ENCODE measurements at regions not wholly inside any gene's neighbourhood (a gene's known extent, or its start where the extent isn't known, plus 50 kb on each side); places are given as distances from the start of the nearest gene placed in this dataset.
A peak's percentile ranks its signal among the peaks of the same experiment; 100 is the strongest.

- Histone ChIP-seq H3K27me3 (no peaks in the 10 kb centered on the region), H3K27ac (peak overlapping the region in 2 of 4 donors; percentile 53 to 67), H3K4me3 (peak overlapping the region; percentile 51 to 74), H3K9me3 (no peaks in the 10 kb centered on the region), H3K4me1 (peaks cover 0 to 20% (median 5%) of the 10 kb centered on the region in 3 donors), H3K36me3 (no peaks in the 10 kb centered on the region)
- TF ChIP-seq CTCF (IDR thresholded peaks at IDR 0.05) (no peak), POLR2AphosphoS5 (IDR thresholded peaks at IDR 0.05) (no peak), EP300 (IDR thresholded peaks at IDR 0.05) (no peak), POLR2A (IDR thresholded peaks at IDR 0.05) (no peak)
- ATAC-seq, result peak; percentile 39
- 13 to 25% methylated on average over 6 to 8 of the region's 19 CpGs for WGBS, 2 donors (ENCODE audit: low coverage in 1 of 2)
Observed at GRCh38 chr11:115760461-115761320, 256.5 kb upstream of the CADM1 start.

GRCh38 chr11:115759622-115760460 lies 255.6 kb upstream of the CADM1 start:
- Histone ChIP-seq H3K27ac (peak overlapping the region in 3 of 4 donors; percentile 15 to 67 (median 53)), H3K4me1 (peaks cover 0 to 20% (median 5%) of the 10 kb centered on the region in 3 donors), H3K9me3 (no peaks in the 10 kb centered on the region), H3K36me3 (no peaks in the 10 kb centered on the region), H3K27me3 (no peaks in the 10 kb centered on the region), H3K4me3 (peak overlapping the region; percentile 51 to 74)
- peak in 1 of 4 experiments; percentile 6 for TF ChIP-seq CTCF (IDR thresholded peaks at IDR 0.05)
- TF ChIP-seq POLR2AphosphoS5 (IDR thresholded peaks at IDR 0.05), result no peak
- ATAC-seq, result peak; percentile 55
- WGBS, 2 donors (ENCODE audit: low coverage in 1 of 2), result 0% methylated on average over 1 of the region's 70 CpGs; no CpG with 5 or more reads in 1 of the 2 donors

GRCh38 chr11:115758011-115758410 lies 253.8 kb upstream of the CADM1 start:
- Histone ChIP-seq H3K36me3 (no peaks in the 10 kb centered on the region), H3K27ac (no peak overlapping the region), H3K4me3 (no peak overlapping the region), H3K27me3 (no peaks in the 10 kb centered on the region), H3K4me1 (peaks cover 0 to 20% (median 5%) of the 10 kb centered on the region in 3 donors), H3K9me3 (no peaks in the 10 kb centered on the region)
- no peak for TF ChIP-seq CTCF (IDR thresholded peaks at IDR 0.05)
- TF ChIP-seq POLR2AphosphoS5 (IDR thresholded peaks at IDR 0.05), result no peak
- TF ChIP-seq POLR2A (IDR thresholded peaks at IDR 0.05), result no peak
- no peak for TF ChIP-seq EP300 (IDR thresholded peaks at IDR 0.05)
- 74 to 92% methylated on average over 3 to 6 of the region's 8 CpGs for WGBS, 2 donors (ENCODE audit: low coverage in 1 of 2)
- ATAC-seq, result no peak

GRCh38 chr11:115751243-115752015 lies 247.2 kb upstream of the CADM1 start:
- no peak for ATAC-seq
- Histone ChIP-seq H3K36me3 (no peaks in the 10 kb centered on the region), H3K27me3 (no peaks in the 10 kb centered on the region), H3K27ac (no peak overlapping the region), H3K9me3 (no peaks in the 10 kb centered on the region), H3K4me1 (peaks cover 0 to 7% (median 0%) of the 10 kb centered on the region in 3 donors), H3K4me3 (no peak overlapping the region)
- 77 to 78% methylated on average over 4 to 5 of the region's 6 CpGs for WGBS, 2 donors (ENCODE audit: low coverage in 1 of 2)
- TF ChIP-seq POLR2AphosphoS5 (IDR thresholded peaks at IDR 0.05) (no peak), POLR2A (IDR thresholded peaks at IDR 0.05) (no peak), EP300 (IDR thresholded peaks at IDR 0.05) (no peak), CTCF (IDR thresholded peaks at IDR 0.05) (no peak)

Data from gastroesophageal sphincter (tissue), 4 donors.